ENCODE measurements at regions not wholly inside any gene's neighbourhood (a gene's known extent, or its start where the extent isn't known, plus 50 kb on each side); places are given as distances from the start of the nearest gene placed in this dataset.

DNA sequence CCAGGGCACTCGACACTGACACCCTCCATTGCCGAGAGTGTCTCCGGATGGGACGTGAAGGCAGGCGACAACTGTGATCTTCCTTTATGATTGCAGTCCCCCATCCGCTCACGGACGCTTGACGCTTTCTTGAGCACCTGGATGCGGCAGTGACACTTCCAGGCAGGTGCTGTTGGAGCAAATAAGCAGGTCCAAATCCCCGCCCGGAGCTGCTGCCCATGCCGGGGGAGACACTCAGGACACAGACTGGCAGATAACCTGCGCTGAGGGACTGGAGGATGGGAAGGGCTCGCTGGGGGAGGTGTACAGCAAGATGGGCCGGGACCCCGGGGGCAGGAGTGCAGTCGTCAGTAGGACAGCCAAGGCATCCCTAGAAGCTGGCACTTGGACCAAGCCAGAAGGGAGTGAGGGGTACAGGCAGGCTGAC, 1403.5 kb downstream of the BRD1 start:
- no peak for DNase-seq (ENCODE audit: low read depth)
- no peak overlapping the region for H3K4me3 ChIP-seq (ENCODE audit: low read depth, low read length)
- TF ChIP-seq, protein P1, sequence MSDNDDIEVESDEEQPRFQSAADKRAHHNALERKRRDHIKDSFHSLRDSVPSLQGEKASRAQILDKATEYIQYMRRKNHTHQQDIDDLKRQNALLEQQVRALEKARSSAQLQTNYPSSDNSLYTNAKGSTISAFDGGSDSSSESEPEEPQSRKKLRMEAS (IDR thresholded peaks at IDR 0.05; ENCODE audit: low read depth, low read length): no peak
- no peak for TF ChIP-seq POLR2A (IDR thresholded peaks at IDR 0.05; ENCODE audit: extremely low read depth, insufficient read length)

DNA sequence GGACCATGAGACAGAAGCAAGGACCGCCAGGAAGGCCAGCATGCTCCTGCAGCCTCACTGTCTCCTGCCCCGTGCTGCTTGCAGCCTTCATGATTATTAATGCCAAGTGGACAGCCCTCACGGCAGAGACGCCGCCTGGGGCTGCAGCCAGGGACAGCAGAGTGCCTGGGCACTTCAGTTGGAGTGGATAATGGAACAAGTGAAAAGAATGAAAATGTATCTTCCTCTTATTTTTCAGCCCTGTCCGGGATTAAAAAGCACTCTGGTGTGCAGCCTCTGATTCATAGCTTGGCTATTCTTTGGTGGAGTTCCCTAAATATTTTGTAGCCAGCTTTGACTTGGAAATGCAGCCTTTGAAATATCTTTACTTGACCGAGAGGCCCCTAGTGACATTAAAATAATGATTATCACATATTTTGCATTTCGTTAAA, 1404.2 kb downstream of the BRD1 start:
- TF ChIP-seq, protein P1 (IDR thresholded peaks at IDR 0.05; ENCODE audit: low read depth, low read length): no peak
- TF ChIP-seq MYC (IDR thresholded peaks at IDR 0.05; ENCODE audit: low read depth, low read length) (no peak), POLR2A (IDR thresholded peaks at IDR 0.05; ENCODE audit: extremely low read depth, insufficient read length) (no peak)
- TF ChIP-seq, protein P2, sequence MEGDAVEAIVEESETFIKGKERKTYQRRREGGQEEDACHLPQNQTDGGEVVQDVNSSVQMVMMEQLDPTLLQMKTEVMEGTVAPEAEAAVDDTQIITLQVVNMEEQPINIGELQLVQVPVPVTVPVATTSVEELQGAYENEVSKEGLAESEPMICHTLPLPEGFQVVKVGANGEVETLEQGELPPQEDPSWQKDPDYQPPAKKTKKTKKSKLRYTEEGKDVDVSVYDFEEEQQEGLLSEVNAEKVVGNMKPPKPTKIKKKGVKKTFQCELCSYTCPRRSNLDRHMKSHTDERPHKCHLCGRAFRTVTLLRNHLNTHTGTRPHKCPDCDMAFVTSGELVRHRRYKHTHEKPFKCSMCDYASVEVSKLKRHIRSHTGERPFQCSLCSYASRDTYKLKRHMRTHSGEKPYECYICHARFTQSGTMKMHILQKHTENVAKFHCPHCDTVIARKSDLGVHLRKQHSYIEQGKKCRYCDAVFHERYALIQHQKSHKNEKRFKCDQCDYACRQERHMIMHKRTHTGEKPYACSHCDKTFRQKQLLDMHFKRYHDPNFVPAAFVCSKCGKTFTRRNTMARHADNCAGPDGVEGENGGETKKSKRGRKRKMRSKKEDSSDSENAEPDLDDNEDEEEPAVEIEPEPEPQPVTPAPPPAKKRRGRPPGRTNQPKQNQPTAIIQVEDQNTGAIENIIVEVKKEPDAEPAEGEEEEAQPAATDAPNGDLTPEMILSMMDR (IDR thresholded peaks at IDR 0.05; ENCODE audit: low read depth, low read length): no peak
- DNase-seq (ENCODE audit: low read depth): no peak
- H3K4me3 ChIP-seq (ENCODE audit: low read depth, low read length): no peak overlapping the region

DNA sequence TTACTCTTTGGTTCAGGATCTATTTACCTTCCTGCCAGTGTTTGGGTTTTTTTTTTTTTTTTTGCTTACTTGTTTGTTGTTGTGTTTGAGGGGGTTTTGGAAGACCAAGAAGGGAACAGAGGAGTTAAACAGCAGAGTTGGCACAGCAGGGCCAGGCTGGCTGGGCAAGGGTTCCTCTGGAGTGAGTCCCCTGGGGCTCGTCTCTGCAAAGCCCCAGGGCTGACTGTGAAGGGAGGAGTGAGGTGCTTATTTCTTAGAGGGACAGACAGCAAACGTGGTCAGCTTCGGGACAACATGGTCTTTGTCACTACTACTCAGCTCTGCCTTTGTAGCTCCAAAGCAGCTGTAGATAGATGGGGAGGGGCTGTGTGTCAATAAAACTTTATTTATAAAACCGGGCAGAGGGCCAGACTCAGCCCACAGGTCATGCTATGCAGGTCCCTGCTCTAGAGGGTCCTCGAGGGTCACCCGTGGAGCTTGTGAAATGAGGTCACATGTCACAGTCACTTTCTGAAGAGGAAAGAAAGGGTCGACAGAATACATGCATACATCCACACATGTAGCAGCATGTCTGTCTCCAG, 1404.7 kb downstream of the BRD1 start:
- DNase-seq (ENCODE audit: low read depth): no peak
- TF ChIP-seq, protein P2 (IDR thresholded peaks at IDR 0.05; ENCODE audit: low read depth, low read length): no peak
- TF ChIP-seq MYC (IDR thresholded peaks at IDR 0.05; ENCODE audit: low read depth, low read length) (no peak), POLR2A (IDR thresholded peaks at IDR 0.05; ENCODE audit: extremely low read depth, insufficient read length) (no peak)
- TF ChIP-seq, protein P1 (IDR thresholded peaks at IDR 0.05; ENCODE audit: low read depth, low read length): no peak
- no peak overlapping the region for H3K4me3 ChIP-seq (ENCODE audit: low read depth, low read length)

DNA sequence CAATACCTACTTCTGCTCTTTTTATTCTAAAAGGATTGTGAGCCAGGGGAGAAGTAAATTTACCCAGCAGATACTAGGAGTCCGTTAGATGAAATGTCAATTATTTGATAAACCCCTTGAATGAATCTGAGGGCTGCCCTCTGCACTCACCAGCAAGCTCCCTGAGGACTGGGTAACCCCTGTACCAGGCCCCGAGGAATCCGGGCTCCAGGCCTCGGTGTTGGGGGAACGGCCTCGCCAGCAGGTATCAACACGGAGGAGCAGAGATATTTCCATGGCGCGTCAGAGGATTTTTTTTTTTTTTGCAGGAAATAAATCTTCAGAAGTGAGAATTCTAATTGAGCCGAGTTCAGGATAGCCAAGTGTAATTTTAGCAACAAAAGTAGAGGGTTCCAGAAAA, 1408.8 kb downstream of the BRD1 start:
- TF ChIP-seq, protein P1 (IDR thresholded peaks at IDR 0.05; ENCODE audit: low read depth, low read length): no peak
- TF ChIP-seq MYC (IDR thresholded peaks at IDR 0.05; ENCODE audit: low read depth, low read length): no peak
- no peak for DNase-seq (ENCODE audit: low read depth)
- no peak overlapping the region for H3K4me3 ChIP-seq (ENCODE audit: low read depth, low read length)

DNA sequence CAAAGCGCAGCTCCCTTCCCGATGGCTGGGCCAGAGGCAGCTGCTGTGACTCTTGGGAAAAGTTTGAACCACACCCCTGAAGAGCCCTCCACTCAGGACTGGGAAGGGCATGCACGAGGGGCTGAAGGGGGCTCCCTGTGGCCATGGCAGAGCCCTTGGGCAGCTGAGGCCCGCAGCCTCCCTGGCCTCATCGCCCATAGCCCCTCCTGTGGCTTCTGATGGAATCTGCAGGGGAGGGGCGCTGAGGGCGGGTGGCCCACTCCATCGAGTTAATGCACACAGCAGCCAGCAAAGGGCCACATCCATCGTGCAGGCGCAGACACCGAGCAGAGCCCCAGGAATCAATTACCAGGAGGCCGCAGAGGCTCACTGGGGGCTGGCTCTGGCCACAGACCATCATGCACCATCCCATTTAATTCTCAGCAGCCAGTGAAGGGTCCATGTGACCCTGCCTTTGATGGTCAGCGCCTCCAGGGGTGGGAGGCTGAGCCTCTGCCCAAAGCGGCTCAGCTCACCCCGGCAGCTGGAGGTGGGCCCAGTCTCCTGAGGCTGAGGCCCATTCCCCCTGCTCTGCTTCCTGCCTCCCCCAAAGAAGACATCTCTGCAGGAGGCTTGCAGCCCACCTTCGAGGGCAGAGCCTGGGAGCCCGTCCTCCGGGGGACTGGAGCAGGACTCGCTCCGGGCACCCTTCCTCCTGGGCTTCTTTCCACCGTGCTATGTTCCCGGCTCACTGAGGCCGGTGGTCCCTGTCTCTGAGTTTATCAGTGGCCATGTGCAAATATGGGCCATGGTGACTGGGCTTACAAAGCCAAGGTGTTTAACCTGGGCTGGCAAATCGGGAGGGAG, 1410.2 kb downstream of the BRD1 start:
- H3K4me3 ChIP-seq (ENCODE audit: low read depth, low read length): no peak overlapping the region
- no peak for DNase-seq (ENCODE audit: low read depth)
- no peak for TF ChIP-seq MYC (IDR thresholded peaks at IDR 0.05; ENCODE audit: low read depth, low read length)
- TF ChIP-seq POLR2A (IDR thresholded peaks at IDR 0.05; ENCODE audit: extremely low read depth, insufficient read length): no peak
- TF ChIP-seq, protein P2 (IDR thresholded peaks at IDR 0.05; ENCODE audit: low read depth, low read length): no peak
- TF ChIP-seq, protein P1 (IDR thresholded peaks at IDR 0.05; ENCODE audit: low read depth, low read length): no peak

DNA sequence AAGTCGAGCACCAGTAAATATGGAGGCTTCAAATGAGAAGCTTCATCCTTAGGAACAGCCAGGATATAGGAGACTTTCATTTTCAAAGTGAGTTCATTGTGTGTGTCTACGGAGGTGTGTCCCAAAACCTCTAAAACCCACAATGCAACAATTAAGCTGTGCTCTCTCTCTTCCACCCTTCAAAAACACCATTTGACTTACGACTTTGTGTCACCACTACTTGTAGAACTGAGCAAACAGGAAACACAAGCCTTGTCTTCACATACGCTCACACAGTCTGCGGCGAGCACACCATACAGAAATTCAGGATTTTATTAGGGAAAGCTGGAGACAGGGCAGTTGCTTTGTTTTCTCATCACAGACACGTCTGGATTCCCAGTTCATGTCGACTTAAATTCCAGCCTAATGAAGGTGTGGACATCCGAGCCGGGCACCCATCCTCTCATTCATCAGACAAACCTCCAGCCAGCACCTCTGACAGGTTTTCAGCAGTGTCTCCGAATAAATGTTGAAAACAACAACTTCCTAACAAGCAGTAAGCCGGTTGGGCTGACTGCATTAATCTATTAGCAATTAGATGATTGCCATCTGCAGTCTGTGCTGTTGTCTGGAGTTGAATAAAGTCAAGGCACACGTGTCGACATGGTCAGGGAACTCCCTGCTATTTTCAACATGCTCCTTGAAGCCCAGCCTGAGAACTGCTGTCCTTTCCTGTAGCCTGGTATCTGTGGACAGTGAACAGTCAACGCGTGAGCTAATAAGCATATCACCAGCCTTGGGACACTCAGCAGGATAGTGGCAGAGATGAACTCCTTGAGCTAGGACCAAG, 1411.1 kb downstream of the BRD1 start:
- TF ChIP-seq, protein P2 (IDR thresholded peaks at IDR 0.05; ENCODE audit: low read depth, low read length): no peak
- TF ChIP-seq POLR2A (IDR thresholded peaks at IDR 0.05; ENCODE audit: extremely low read depth, insufficient read length): no peak
- TF ChIP-seq, protein P1 (IDR thresholded peaks at IDR 0.05; ENCODE audit: low read depth, low read length): no peak
- TF ChIP-seq MYC (IDR thresholded peaks at IDR 0.05; ENCODE audit: low read depth, low read length): no peak
- no peak for DNase-seq (ENCODE audit: low read depth)
- no peak overlapping the region for H3K4me3 ChIP-seq (ENCODE audit: low read depth, low read length)

Data from NB4 (cell line).